Ishikawa (cell line): ENCODE measurements at regions not wholly inside any gene's neighbourhood (a gene's known extent, or its start where the extent isn't known, plus 50 kb on each side); places are given as distances from the start of the nearest gene placed in this dataset.

Source experiments
- CREB1 ChIP-seq: IDR thresholded peaks from 2 replicates; pipeline ENCODE4 v1.6.1; 2012; ENCODE audit warnings: low read depth
- TAF1 ChIP-seq: IDR thresholded peaks from 2 replicates; pipeline ENCODE4 v1.6.1; 2012; ENCODE audit warnings: low read depth, mild to moderate bottlenecking
- TEAD4 ChIP-seq: IDR thresholded peaks from 2 replicates; pipeline ENCODE4 v1.6.1; 2012
- TF ChIP-seq, protein P1 (sequence below): IDR thresholded peaks from 2 replicates; pipeline ENCODE4 v1.6.1; 2012; ENCODE audit warnings: low read depth, mild to moderate bottlenecking
- TF ChIP-seq, protein P2 (sequence below): IDR thresholded peaks from 2 replicates; pipeline ENCODE4 v1.6.1; 2012

DNA sequence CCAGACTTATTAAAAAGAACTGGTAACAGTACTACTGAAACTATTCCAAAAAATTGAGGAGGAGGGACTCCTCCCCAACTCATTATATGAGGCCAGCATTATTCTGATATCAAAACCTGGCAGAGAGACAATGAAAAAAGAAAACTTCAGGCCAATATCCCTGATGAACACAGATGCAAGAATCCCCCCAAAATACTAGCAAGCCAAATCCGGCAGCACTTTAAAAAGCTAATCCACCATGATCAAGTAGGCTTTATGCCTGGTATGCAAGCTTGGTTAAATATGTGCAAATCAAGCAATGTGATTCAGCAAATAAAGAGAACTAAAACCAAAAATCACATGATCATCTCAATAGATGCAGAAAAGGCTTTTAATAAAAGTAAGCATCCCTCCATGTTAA, 2271.0 kb upstream of the C9orf72 start:
- TF ChIP-seq CREB1, result no peak
- TF ChIP-seq, protein P1, sequence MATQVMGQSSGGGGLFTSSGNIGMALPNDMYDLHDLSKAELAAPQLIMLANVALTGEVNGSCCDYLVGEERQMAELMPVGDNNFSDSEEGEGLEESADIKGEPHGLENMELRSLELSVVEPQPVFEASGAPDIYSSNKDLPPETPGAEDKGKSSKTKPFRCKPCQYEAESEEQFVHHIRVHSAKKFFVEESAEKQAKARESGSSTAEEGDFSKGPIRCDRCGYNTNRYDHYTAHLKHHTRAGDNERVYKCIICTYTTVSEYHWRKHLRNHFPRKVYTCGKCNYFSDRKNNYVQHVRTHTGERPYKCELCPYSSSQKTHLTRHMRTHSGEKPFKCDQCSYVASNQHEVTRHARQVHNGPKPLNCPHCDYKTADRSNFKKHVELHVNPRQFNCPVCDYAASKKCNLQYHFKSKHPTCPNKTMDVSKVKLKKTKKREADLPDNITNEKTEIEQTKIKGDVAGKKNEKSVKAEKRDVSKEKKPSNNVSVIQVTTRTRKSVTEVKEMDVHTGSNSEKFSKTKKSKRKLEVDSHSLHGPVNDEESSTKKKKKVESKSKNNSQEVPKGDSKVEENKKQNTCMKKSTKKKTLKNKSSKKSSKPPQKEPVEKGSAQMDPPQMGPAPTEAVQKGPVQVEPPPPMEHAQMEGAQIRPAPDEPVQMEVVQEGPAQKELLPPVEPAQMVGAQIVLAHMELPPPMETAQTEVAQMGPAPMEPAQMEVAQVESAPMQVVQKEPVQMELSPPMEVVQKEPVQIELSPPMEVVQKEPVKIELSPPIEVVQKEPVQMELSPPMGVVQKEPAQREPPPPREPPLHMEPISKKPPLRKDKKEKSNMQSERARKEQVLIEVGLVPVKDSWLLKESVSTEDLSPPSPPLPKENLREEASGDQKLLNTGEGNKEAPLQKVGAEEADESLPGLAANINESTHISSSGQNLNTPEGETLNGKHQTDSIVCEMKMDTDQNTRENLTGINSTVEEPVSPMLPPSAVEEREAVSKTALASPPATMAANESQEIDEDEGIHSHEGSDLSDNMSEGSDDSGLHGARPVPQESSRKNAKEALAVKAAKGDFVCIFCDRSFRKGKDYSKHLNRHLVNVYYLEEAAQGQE, result no peak
- TF ChIP-seq, protein P2, sequence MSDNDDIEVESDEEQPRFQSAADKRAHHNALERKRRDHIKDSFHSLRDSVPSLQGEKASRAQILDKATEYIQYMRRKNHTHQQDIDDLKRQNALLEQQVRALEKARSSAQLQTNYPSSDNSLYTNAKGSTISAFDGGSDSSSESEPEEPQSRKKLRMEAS, result no peak
- no peak for TF ChIP-seq TEAD4
- TF ChIP-seq TAF1, result no peak
